ENCODE measurements at regions not wholly inside any gene's neighbourhood (a gene's known extent, or its start where the extent isn't known, plus 50 kb on each side); places are given as distances from the start of the nearest gene placed in this dataset.

DNA sequence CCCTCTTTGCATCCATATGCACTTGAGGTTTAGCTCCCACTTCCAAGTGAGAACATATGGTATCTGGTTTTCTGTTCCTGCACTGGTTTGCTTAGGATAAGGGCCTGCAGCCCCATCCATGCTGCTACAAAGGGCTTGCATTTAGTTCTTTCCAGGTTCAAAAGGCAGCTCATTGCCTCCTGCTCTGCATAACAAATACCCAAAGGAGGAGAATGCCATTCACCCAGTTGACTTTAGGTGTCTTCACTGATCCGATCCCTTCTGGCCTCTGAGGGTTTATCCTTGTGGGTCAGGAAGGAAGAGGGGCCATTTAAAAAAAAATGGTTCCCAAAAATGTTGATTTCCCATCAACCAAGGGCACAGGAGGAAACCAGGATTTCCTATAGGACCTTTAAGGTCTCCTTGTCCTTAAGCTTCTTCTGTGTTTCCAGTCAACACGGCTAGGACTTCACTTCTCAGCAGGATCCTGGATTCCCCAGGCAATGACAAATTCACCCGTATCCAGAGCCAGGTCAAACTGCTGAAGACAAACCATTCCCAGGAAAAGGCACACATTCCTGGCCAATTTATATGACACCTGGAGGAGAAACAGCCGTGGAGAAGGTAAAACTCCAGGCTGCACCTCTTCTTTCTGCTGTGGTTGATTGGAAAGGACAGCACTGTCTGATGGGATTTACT lies 447.7 kb upstream of the CDH4 start:
- DNase-seq (ENCODE audit: low read depth): no peak

DNA sequence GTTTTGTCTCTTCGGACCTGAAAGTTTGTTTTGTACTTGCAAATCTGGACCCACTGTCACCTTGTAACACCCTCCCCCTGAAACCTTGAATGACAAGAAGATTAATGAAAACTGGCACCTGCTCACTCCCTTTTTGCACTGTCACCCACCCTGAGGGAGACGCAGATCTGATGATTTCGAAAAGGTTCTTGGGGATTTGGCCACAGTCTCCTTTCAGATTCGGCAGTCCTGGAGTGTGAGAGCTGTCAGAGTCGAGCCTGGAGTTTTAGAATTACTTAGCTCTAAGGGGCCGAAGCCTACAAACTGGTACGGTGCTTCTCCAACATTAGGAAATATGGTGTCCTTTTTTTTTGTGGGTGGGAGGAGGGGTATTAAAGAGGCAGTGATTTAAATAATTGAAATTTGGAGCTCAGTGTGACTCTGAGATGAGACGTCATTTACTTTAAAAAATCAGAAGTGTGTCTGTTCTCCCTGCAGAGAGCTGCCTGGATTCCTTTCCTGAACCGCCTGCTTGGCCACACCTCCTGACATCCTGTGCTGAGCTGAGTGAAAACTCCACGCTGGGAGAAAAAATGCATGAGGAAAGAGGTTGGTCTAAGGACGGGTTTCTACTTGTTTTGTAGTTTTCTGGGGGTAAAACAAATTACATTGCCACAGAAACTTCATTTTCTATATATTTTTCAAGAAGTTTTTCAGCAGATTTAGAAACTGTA lies 447.0 kb upstream of the CDH4 start:
- no peak for DNase-seq (ENCODE audit: low read depth)

- no peak for DNase-seq (ENCODE audit: low read depth)
Measured at GRCh38 chr20:60806354-60806753, 445.7 kb upstream of the CDH4 start.

DNA sequence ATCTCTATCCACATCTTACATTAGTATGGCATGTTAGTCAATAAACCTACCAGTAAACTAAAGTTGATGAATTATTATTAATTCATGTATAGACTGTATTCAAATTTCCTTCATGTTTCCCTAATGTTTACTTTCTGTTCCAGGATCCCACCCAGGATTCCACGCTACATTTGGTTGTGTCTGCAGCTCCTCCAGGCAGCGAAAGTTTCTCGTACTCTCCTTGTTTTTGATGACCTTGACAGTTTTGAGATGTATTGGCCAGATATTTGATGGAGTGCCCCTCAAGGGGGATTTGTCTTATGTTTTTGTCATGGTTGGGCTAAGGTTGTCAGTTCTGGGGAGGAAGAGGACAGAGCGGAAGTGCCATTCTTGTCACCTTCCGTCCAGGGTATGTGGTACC lies 445.2 kb upstream of the CDH4 start:
- DNase-seq (ENCODE audit: low read depth): no peak

DNA sequence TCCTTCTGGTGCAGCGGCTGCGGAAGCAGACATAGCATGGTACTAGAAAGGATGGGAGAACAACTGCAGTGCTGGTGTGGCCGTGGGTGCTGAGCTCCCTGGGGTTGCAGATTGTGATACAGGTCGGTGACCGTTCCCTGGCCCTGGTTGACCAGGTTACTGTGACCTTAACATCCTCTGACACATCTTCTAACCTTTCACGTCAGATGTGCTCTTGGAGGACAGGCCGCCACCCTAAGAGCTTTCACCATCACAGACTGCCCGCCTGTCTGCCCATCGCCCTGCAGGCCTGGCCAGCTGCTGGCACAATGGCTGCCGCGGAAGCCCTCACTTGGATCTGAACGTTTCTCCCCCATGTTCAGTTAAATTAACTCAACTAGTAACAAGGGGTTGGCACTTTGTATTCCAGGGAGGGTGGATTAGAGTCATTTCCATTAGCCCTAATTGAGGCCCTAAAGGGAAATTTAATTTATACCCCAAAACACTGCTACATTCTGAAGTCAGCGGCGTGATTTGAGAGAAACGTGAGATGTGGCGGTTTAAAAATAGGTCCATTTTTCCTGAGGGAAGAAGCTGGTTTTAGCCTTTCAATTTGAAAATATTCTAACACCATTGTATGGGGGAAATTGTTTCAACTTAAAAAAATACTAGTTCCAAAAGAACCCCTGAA lies 443.9 kb upstream of the CDH4 start:
- DNase-seq (ENCODE audit: low read depth): no peak

- no peak for DNase-seq (ENCODE audit: low read depth)
Measured at GRCh38 chr20:60808701-60809100, 443.4 kb upstream of the CDH4 start.

- DNase-seq (ENCODE audit: low read depth): no peak
Measured at GRCh38 chr20:60810561-60810960, 441.5 kb upstream of the CDH4 start.

- no peak for DNase-seq (ENCODE audit: low read depth)
Measured at GRCh38 chr20:60812561-60812960, 439.5 kb upstream of the CDH4 start.

DNA sequence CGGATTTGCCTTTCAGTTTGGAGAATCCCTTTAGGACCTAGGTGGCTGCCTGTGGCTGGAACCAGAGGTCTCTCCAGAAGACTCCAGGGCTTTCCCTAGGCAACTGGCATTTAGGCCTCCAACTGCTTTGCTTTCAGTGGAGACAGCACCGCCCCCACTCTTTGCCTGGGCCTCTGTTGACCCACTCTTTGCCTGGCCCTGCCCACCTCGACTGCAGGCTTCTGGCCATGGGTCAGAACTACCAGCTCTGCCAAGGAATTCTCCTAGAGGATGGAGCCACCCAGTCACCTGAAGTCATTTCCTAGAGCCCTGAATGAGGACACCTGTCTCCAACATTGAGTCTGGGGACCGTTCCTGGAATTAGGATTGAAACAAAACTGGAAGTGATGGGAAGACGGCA lies 439.0 kb upstream of the CDH4 start:
- DNase-seq (ENCODE audit: low read depth): no peak

DNA sequence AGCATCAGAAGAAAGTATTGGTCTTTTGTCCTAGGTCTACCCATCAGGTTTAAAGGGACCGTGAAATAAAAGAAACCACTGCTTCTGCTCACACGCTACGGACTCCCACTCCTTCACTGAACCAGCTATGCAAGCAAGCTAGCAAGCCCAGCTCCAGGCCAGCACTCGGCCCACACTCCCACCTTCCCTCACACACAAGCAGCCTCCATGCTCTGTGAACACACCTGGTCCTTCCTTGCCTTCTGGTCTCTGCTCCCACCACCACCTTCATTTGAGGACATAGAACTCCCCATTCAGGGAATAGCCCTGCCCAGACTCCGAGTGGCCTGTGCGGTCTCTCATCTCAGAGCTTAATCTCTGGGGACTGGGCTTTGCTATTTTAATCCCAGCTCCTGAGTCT lies 436.4 kb upstream of the CDH4 start:
- DNase-seq (ENCODE audit: low read depth): no peak

GRCh38 chr20:60816901-60817300 lies 435.2 kb upstream of the CDH4 start:
- no peak for DNase-seq (ENCODE audit: low read depth)

- no peak for DNase-seq (ENCODE audit: low read depth)
Measured at GRCh38 chr20:60817891-60818290, 434.2 kb upstream of the CDH4 start.

GRCh38 chr20:60819511-60819910 lies 432.6 kb upstream of the CDH4 start:
- no peak for DNase-seq (ENCODE audit: low read depth)

DNA sequence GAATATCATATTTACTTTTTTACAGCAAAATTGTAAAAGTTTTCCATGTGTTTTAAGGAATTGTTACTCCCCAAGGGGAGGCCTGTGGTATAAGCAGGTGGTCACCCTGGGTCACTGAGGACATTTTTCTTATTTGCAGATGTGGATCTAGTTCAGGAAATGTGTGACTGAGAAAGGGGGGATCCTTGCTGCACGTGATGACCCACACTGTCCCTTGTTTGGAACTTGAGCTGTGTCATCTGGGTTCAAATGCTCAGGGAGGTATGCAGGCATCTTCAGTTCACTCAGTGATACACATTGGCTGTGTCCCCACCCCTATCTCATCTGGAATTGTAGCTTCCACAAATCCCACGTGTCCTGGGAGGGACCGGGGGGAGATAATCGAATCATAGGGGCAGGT lies 431.9 kb upstream of the CDH4 start:
- no peak for DNase-seq (ENCODE audit: low read depth)

DNA sequence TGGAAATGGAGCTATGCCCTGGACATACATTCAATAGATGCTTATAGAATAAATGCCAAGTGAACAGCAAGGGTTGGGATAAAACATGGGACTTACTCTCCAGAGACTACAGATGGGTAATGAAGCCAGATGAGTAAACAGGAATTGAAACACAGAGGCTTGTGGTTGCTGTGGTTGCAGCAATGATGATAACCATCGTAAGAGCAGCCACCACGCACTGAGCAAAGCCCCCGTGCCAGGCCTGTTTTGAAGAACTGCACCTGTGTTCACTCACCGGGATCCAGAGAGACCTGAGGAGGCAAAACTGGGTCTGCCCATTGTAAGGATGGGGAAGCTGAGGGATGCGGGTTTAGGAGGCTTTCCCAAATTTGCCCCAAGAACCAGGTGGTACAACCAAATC lies 431.1 kb upstream of the CDH4 start:
- DNase-seq (ENCODE audit: low read depth): no peak

DNA sequence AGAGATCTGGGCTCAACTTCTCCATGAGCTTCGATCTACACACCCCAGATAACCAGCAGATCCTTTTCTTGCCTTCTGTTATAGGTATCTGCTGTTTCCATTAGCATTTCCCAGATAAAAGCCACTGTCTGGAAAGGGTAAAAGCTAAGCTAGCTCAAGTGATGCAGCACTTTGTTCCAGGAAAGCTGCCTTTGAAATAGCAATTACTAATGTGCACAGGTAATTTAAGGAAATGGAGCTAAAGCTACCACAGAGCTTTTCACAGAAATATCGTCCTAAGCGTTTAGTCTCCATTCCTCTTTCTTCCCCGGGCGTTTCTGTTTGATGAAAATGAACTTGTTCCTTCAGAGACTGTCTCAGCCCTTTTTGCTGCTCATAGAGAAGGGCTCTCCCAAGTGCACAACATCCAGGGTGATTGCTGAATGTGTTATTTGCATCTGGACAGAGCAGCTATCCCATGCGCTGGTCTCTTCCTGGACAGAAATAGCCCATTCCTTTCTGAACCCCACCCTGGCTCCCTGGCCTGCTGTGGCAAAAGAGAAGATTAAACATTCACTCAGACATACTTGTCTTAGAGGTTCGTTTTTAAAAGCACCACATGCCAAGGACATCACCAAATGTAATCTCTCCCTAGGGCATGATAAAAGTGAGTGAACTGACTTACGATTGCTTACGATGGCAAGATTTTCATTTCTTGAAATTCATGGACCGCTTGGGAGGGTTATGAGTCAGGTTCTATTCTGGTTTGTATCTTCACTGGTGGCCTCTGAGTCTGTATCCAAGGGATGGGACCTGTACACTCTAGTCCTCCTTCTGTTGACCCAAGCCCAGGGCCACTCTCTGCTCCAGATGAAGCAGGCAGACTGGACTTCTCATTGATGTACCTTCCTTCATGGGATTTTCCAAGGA lies 429.1 kb upstream of the CDH4 start:
- DNase-seq (ENCODE audit: low read depth): no peak

- DNase-seq (ENCODE audit: low read depth): no peak
Measured at GRCh38 chr20:60835876-60836275, 416.2 kb upstream of the CDH4 start.

GRCh38 chr20:60837173-60837770 lies 414.8 kb upstream of the CDH4 start:
- no peak for DNase-seq (ENCODE audit: low read depth)

GRCh38 chr20:60838297-60838696 lies 413.8 kb upstream of the CDH4 start:
- no peak for DNase-seq (ENCODE audit: low read depth)

DNA sequence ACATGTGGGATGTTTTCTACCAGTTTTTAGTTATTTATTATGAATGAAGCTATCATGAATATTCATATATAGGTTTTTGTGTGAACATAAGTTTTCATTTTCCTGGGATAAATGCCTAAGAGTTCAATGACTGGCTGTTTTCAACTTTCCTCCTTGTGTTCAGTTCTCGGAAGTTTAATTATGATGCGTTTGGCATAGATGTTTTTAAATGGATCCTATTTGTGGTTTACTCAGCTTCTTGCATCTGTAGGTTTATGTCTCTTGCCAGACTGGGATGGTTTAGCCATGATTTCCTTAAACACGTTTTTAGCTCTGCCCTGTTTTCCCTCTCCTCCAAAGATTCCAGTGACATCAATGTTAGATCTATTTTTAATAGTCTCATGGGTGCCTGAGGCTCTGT lies 411.1 kb upstream of the CDH4 start:
- DNase-seq (ENCODE audit: low read depth): no peak

DNA sequence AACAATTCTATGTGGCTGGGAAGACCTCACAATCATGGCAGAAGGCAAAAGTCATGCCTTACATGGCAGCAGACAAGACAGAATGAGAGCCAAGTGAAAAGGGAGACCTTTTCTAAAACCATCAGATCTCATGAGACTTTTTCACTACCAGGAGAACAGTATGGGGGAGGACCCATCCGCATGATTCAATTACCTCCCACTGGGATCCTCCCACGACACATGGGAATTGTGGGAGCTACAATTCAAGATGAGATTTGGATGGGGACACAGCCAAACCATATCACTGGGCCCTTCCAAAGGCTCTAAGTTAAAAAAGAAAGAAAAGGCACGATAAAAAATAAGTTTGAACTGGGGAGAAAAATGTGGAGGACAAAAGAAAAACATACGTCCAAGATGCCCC lies 406.9 kb upstream of the CDH4 start:
- no peak for DNase-seq (ENCODE audit: low read depth)
